H1 (cell line): ENCODE measurements at regions not wholly inside any gene's neighbourhood (a gene's known extent, or its start where the extent isn't known, plus 50 kb on each side); places are given as distances from the start of the nearest gene placed in this dataset.
A peak's percentile ranks its signal among the peaks of the same experiment; 100 is the strongest.

Experiments used
- CTCF ChIA-PET: fragments of 300-600 bp; sonication (Branson Sonifier 250); formaldehyde crosslinking; loops from one replicate; lab custom pipeline; 2021; ENCODE audit not compliant: partially characterized antibody; lab: Charles Lee
- POLR2A ChIA-PET: fragments of 300-600 bp; sonication (Branson Sonifier 250); formaldehyde crosslinking; loops from one replicate; lab custom pipeline; 2021; ENCODE audit warnings: inconsistent platforms; ENCODE audit not compliant: partially characterized antibody; lab: Charles Lee
- DNase-seq, 2 experiments: peaks; one replicate each; pipeline versions ENCODE4 v3.0.0 to v3.0.0-alpha.2; 2010 to 2022; ENCODE audit warnings: low spot score in 2 of 2, low read depth in 1 of 2, mixed read lengths in 1 of 2
- FAIRE-seq: peaks from 2 replicates; lab custom pipeline; 2011; peaks lifted over from hg19 to GRCh38; lab: Jason Lieb, UNC
- H2AFZ ChIP-seq: 2 replicates; pipeline ENCODE4 v1.8.1; 2012; ENCODE audit warnings: low read length, inconsistent platforms
- H2AK5ac ChIP-seq: 2 replicates; pipeline ENCODE4 v1.6.1; 2013; ENCODE audit warnings: low read depth, low read length
- H2BK120ac ChIP-seq: replicated peaks from 2 replicates; pipeline ENCODE3; 2013; ENCODE audit warnings: low read depth, low read length, inconsistent platforms
- H2BK12ac ChIP-seq: 2 replicates; pipeline ENCODE4 v1.6.1; 2013; ENCODE audit warnings: low read depth, low read length
- H2BK15ac ChIP-seq: 2 replicates; pipeline ENCODE4 v1.6.1; 2013; ENCODE audit warnings: low read length
- H2BK20ac ChIP-seq: 2 replicates; pipeline ENCODE4 v1.6.1; 2013; ENCODE audit warnings: low read length
- H2BK5ac ChIP-seq: 2 replicates; pipeline ENCODE4 v1.6.1; 2013; ENCODE audit warnings: low read depth, low read length
- H3K14ac ChIP-seq: 2 replicates; pipeline ENCODE4 v1.6.1; 2013; ENCODE audit warnings: inconsistent platforms; ENCODE audit not compliant: insufficient read length
- H3K18ac ChIP-seq: 2 replicates; pipeline ENCODE4 v1.6.1; 2013; ENCODE audit warnings: low read length; ENCODE audit errors: extremely low read depth
- H3K23ac ChIP-seq: 2 replicates; pipeline ENCODE4 v1.6.1; 2013; ENCODE audit warnings: inconsistent platforms; ENCODE audit not compliant: insufficient read length
- H3K23me2 ChIP-seq: 2 replicates; pipeline ENCODE4 v1.6.1; 2013; ENCODE audit warnings: low read depth, low read length
- H3K27ac ChIP-seq: 2 replicates; pipeline ENCODE4 v1.6.1; 2011; ENCODE audit warnings: low read depth, low read length, inconsistent platforms
- H3K27me3 ChIP-seq, 4 experiments: replicated peaks in 1 of 4; 1 replicate in 1 of 4; 2 replicates in 3 of 4; pipeline versions ENCODE4 v1.6.1 to v1.8.1; 2011 to 2013; ENCODE audit warnings: low read length in 3 of 4, mild to moderate bottlenecking in 3 of 4, inconsistent platforms in 2 of 4, mixed read lengths in 2 of 4, moderate library complexity in 1 of 4; ENCODE audit not compliant: control insufficient read depth in 3 of 4, insufficient read depth in 3 of 4; ENCODE audit errors: extremely low read depth in 1 of 4
- H3K36me3 ChIP-seq, 4 experiments: 2 replicates each; pipeline versions ENCODE4 v1.6.1 to v1.8.1; 2011 to 2013; ENCODE audit warnings: mild to moderate bottlenecking in 4 of 4, low read length in 3 of 4, moderate library complexity in 2 of 4, control low read depth in 1 of 4, inconsistent platforms in 1 of 4; ENCODE audit not compliant: insufficient read depth in 4 of 4, control insufficient read depth in 2 of 4
- H3K4ac ChIP-seq: replicated peaks from 2 replicates; pipeline ENCODE3; 2013; ENCODE audit warnings: low read length, low read depth, mixed read lengths, inconsistent platforms; ENCODE audit not compliant: insufficient read length
- H3K4me1 ChIP-seq, 4 experiments: replicated peaks in 1 of 4; 1 replicate in 1 of 4; 2 replicates in 3 of 4; pipeline versions ENCODE4 v1.6.1 to v1.8.1; 2011 to 2013; ENCODE audit warnings: low read length in 3 of 4, inconsistent platforms in 2 of 4, mixed read lengths in 1 of 4; ENCODE audit not compliant: insufficient read depth in 4 of 4, control insufficient read depth in 3 of 4
- H3K4me2 ChIP-seq, 2 experiments: 2 replicates each; pipeline versions ENCODE4 v1.6.1 to v1.8.1; 2011 to 2013; ENCODE audit warnings: low read depth in 2 of 2, low read length in 2 of 2, control low read depth in 1 of 2, inconsistent platforms in 1 of 2, mild to moderate bottlenecking in 1 of 2; ENCODE audit not compliant: insufficient read depth in 1 of 2
- H3K4me3 ChIP-seq, 4 experiments: fragments of 200-600, 300-600 bp in 1 of 4; sonication (generic), shearing (Covaris generic), sonication (Bioruptor Twin) in 1 of 4; 2 replicates each; pipeline versions ENCODE4 v1.5.1 to v1.8.1; 2011 to 2016; ENCODE audit warnings: low read length in 4 of 4, low read depth in 3 of 4, control low read depth in 2 of 4, inconsistent platforms in 2 of 4, mild to moderate bottlenecking in 2 of 4, mixed read lengths in 1 of 4, moderate library complexity in 1 of 4; ENCODE audit not compliant: insufficient read depth in 2 of 4; ENCODE audit errors: extremely low read depth in 1 of 4
- H3K56ac ChIP-seq: replicated peaks from 2 replicates; pipeline ENCODE3; 2013; ENCODE audit warnings: low read depth, mild to moderate bottlenecking, mixed read lengths, low read length, inconsistent platforms; ENCODE audit not compliant: insufficient read length
- H3K79me1 ChIP-seq: 2 replicates; pipeline ENCODE4 v1.6.1; 2013; ENCODE audit warnings: low read depth, low read length, control low read depth
- H3K79me2 ChIP-seq, 2 experiments: 2 replicates each; pipeline versions ENCODE4 v1.6.1 to v1.8.1; 2012 to 2013; ENCODE audit warnings: low read length in 2 of 2, mild to moderate bottlenecking in 2 of 2, inconsistent platforms in 1 of 2; ENCODE audit not compliant: insufficient read depth in 2 of 2, control insufficient read depth in 1 of 2
- H3K9ac ChIP-seq, 4 experiments: replicated peaks in 1 of 4; 1 replicate in 1 of 4; 2 replicates in 3 of 4; pipeline versions ENCODE4 v1.6.1 to v1.8.1; 2011 to 2013; ENCODE audit warnings: low read depth in 3 of 4, low read length in 3 of 4, control low read depth in 2 of 4, mild to moderate bottlenecking in 2 of 4, moderate library complexity in 2 of 4, inconsistent platforms in 1 of 4; ENCODE audit errors: extremely low read depth in 1 of 4
- H3K9me3 ChIP-seq, 2 experiments: 2 replicates each; pipeline versions ENCODE4 v1.6.1 to v1.8.1; 2012 to 2013; ENCODE audit warnings: mild to moderate bottlenecking in 2 of 2, moderate library complexity in 2 of 2, control low read depth in 1 of 2, inconsistent platforms in 1 of 2, low read depth in 1 of 2, low read length in 1 of 2, mixed read lengths in 1 of 2; ENCODE audit not compliant: insufficient read depth in 2 of 2
- H4K20me1 ChIP-seq, 2 experiments: replicated peaks in 1 of 2; 2 replicates each; pipeline versions ENCODE3 to v1.8.1; 2011 to 2013; ENCODE audit warnings: inconsistent platforms in 2 of 2, low read length in 2 of 2, mild to moderate bottlenecking in 1 of 2; ENCODE audit not compliant: insufficient read depth in 2 of 2, control insufficient read depth in 1 of 2
- H4K5ac ChIP-seq: 2 replicates; pipeline ENCODE4 v1.6.1; 2013; ENCODE audit warnings: low read length, low read depth, mixed read lengths, inconsistent platforms; ENCODE audit not compliant: insufficient read length
- H4K8ac ChIP-seq: 2 replicates; pipeline ENCODE4 v1.8.0; 2013; ENCODE audit warnings: mild to moderate bottlenecking, moderate library complexity, low read length, inconsistent platforms; ENCODE audit not compliant: insufficient read depth; ENCODE audit errors: extremely low read depth
- H4K91ac ChIP-seq: replicated peaks from 2 replicates; pipeline ENCODE3; 2013; ENCODE audit warnings: low read length, mixed read lengths, inconsistent platforms; ENCODE audit not compliant: insufficient read length
- BCL11A ChIP-seq, 2 experiments: IDR thresholded peaks; one replicate each; pipeline ENCODE4 v1.6.1; 2011; ENCODE audit warnings: low read depth in 2 of 2, low read length in 2 of 2, mild to moderate bottlenecking in 2 of 2
- EP300 ChIP-seq, 2 experiments: IDR thresholded peaks; 1 replicate in 1 of 2; 2 replicates in 1 of 2; pipeline ENCODE4 v1.6.1; 2011 to 2012; ENCODE audit warnings: low read depth in 2 of 2, low read length in 2 of 2, mild to moderate bottlenecking in 2 of 2, borderline replicate concordance in 1 of 2, inconsistent platforms in 1 of 2, moderate library complexity in 1 of 2
- YY1 ChIP-seq: IDR thresholded peaks from 2 replicates; pipeline ENCODE4 v1.6.1; 2011; ENCODE audit warnings: low read depth, mild to moderate bottlenecking, low read length
- WGBS, 2 experiments: shearing (Covaris generic) in 1 of 2; methylation state at CpG; one replicate each; pipeline versions ENCODE4 v1.1.6 to v1.1.7; 2013 to 2015; ENCODE audit warnings: low lambda C conversion rate in 2 of 2, mixed read lengths in 2 of 2, inconsistent platforms in 1 of 2, low coverage in 1 of 2, missing lambda C conversion rate in 1 of 2; ENCODE audit not compliant: insufficient replicate concordance in 2 of 2, insufficient coverage in 1 of 2, insufficient read length in 1 of 2; ENCODE audit errors: extremely low coverage in 1 of 2, missing lambda C conversion rate in 1 of 2; 5-methylcytosine and 5-hydroxymethylcytosine counted together

DNA sequence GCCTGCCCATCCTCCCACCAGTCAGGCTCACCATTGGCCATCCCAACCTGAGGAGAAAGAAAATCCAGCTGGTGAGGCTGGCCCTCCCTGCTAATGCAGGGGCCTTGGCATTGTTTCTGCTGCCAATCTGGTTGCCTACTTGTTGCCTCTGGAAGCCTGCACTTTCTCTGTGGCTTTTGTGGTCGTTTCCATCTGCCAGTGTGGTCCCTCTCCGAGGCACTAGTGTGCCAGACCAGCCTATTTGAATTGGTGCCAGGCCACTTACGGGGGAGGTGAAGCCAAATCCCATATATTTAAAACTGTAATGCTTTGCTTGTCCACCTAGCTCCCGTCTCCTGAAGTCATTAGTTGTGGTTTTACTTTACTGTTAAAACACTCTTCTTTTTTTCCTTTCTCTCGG lies 213.4 kb upstream of the ADAMTSL1 start:
- Histone ChIP-seq H3K79me2 (no peaks in the 10 kb centered on the region), H4K20me1 (no peaks in the 10 kb centered on the region), H3K79me1 (no peaks in the 10 kb centered on the region), H3K36me3 (no peaks in the 10 kb centered on the region), H3K23ac (no peak overlapping the region), H3K4ac (no peak overlapping the region), H3K18ac (no peak overlapping the region), H3K27me3 (no peaks in the 10 kb centered on the region), H3K9ac (no peak overlapping the region), H4K91ac (no peak overlapping the region), H3K27ac (no peak overlapping the region), H3K23me2 (no peaks in the 10 kb centered on the region), H2BK15ac (no peak overlapping the region), H2BK12ac (no peak overlapping the region), H4K5ac (no peak overlapping the region), H3K9me3 (no peaks in the 10 kb centered on the region), H3K14ac (no peak overlapping the region), H4K8ac (no peak overlapping the region), H3K56ac (no peak overlapping the region), H3K4me1 (no peaks in the 10 kb centered on the region), H2BK5ac (no peak overlapping the region), H2AK5ac (no peak overlapping the region), H2AFZ (peak overlapping the region; percentile 60; the same call in 1 of the 2 replicates), H2BK120ac (no peak overlapping the region), H2BK20ac (no peak overlapping the region), H3K4me3 (no peak overlapping the region), H3K4me2 (no peak overlapping the region)
- FAIRE-seq (no peak), DNase-seq (no peak)
- ChIA-PET CTCF (interaction anchor here (1.4 to 2.8 kb wide), 2 partner anchors 38 to 182 kb away, joined by 3 to 10 read pairs; no protein-coding TSS in a partner anchor), POLR2A (no interaction called here)
- TF ChIP-seq EP300 (IDR thresholded peaks at IDR 0.05; ENCODE audit: borderline replicate concordance in 1 of 2, low read depth in 2 of 2, low read length in 2 of 2) (no peak), BCL11A (IDR thresholded peaks at IDR 0.05; ENCODE audit: low read depth in 2 of 2, low read length in 2 of 2) (no peak), YY1 (no peak)
- 87% methylated on average over 5 of the region's 5 CpGs; no CpG with 5 or more reads in 1 of the 2 experiments for WGBS, 2 experiments
